Smooth muscle cell (in vitro differentiated cells): ENCODE measurements at regions not wholly inside any gene's neighbourhood (a gene's known extent, or its start where the extent isn't known, plus 50 kb on each side); places are given as distances from the start of the nearest gene placed in this dataset.

Source experiments
- DNase-seq: peaks from one replicate; lab custom pipeline; 2025; ENCODE audit not compliant: unreplicated experiment; lab: John Stamatoyannopoulos, UW
- H2AFZ ChIP-seq: fragments of 200-600 bp; sonication (generic); 2 replicates; pipeline ENCODE4 v1.6.0; 2016; ENCODE audit warnings: antibody characterized with exemption, low read depth, mild to moderate bottlenecking
- H3F3A ChIP-seq: fragments of 200-600 bp; sonication (generic); 2 replicates; pipeline ENCODE4 v1.6.0; 2017; ENCODE audit warnings: antibody characterized with exemption, low read depth
- H3K27ac ChIP-seq: fragments of 200-600 bp; sonication (generic); 2 replicates; pipeline ENCODE4 v1.5.1; 2016; ENCODE audit warnings: low read depth, mild to moderate bottlenecking
- H3K27me3 ChIP-seq: fragments of 200-600 bp; sonication (generic); 2 replicates; pipeline ENCODE4 v1.6.1; 2016; ENCODE audit warnings: low read depth, mild to moderate bottlenecking
- H3K36me3 ChIP-seq: fragments of 200-600 bp; sonication (generic); 2 replicates; pipeline ENCODE4 v1.5.1; 2016; ENCODE audit warnings: low read depth
- H3K4me1 ChIP-seq: fragments of 200-600 bp; sonication (generic); 2 replicates; pipeline ENCODE4 v1.5.1; 2016; ENCODE audit warnings: low read depth
- H3K4me2 ChIP-seq: fragments of 200-600 bp; sonication (generic); 2 replicates; pipeline ENCODE4 v1.6.0; 2016; ENCODE audit warnings: mild to moderate bottlenecking
- H3K4me3 ChIP-seq: fragments of 200-600 bp; sonication (generic); 2 replicates; pipeline ENCODE4 v1.5.1; 2016; ENCODE audit warnings: mild to moderate bottlenecking
- H3K79me2 ChIP-seq: fragments of 200-600 bp; sonication (generic); 2 replicates; pipeline ENCODE4 v1.6.0; 2016; ENCODE audit warnings: low read depth, mild to moderate bottlenecking
- H3K9ac ChIP-seq: fragments of 200-600 bp; sonication (generic); 2 replicates; pipeline ENCODE4 v1.6.0; 2016; ENCODE audit warnings: low read depth
- H3K9me3 ChIP-seq: fragments of 200-600 bp; sonication (generic); replicated peaks from 2 replicates; pipeline ENCODE4 v1.5.1; 2016; ENCODE audit warnings: low read depth
- H4K20me1 ChIP-seq: fragments of 200-600 bp; sonication (generic); 2 replicates; pipeline ENCODE4 v1.6.0; 2016; ENCODE audit warnings: low read depth
- CTCF ChIP-seq: fragments of 200-600 bp; sonication (generic); IDR thresholded peaks from 2 replicates; pipeline ENCODE4 v1.5.1; 2017; ENCODE audit warnings: borderline replicate concordance, mild to moderate bottlenecking, antibody characterized with exemption; ENCODE audit not compliant: insufficient read depth, poor library complexity, severe bottlenecking
- WGBS: methylation state at CpG from one replicate; pipeline ENCODE4 v1.1.7; 2016; ENCODE audit warnings: low lambda C conversion rate; 5-methylcytosine and 5-hydroxymethylcytosine counted together

GRCh38 chr20:46801003-46801702 is 91.7 kb downstream of the SLC2A10 start:
- TF ChIP-seq CTCF, result no peak
- Histone ChIP-seq H3K36me3 (no peaks in the 10 kb centered on the region), H2AFZ (no peak overlapping the region), H3K79me2 (no peaks in the 10 kb centered on the region), H3K9me3 (no peaks in the 10 kb centered on the region), H3K27me3 (peaks cover 19% of the 10 kb centered on the region), H3K27ac (no peak overlapping the region), H3K4me3 (no peak overlapping the region), H3K9ac (no peak overlapping the region), H3K4me1 (no peaks in the 10 kb centered on the region), H4K20me1 (no peaks in the 10 kb centered on the region), H3K4me2 (no peak overlapping the region), H3F3A (no peaks in the 10 kb centered on the region)
- WGBS, result 71% methylated on average over 12 of the region's 12 CpGs
- DNase-seq, result no peak

- no peaks in the 10 kb centered on the region for H3K36me3 ChIP-seq
- H2AFZ ChIP-seq, result no peak overlapping the region
- H3K27ac ChIP-seq, result no peak overlapping the region
- peaks cover 19% of the 10 kb centered on the region for H3K27me3 ChIP-seq
- no peaks in the 10 kb centered on the region for H3F3A ChIP-seq
- H3K9me3 ChIP-seq, result no peaks in the 10 kb centered on the region
- no peaks in the 10 kb centered on the region for H3K79me2 ChIP-seq
- no peaks in the 10 kb centered on the region for H3K4me1 ChIP-seq
- no peak overlapping the region for H3K9ac ChIP-seq
- DNase-seq, result no peak
- no peak overlapping the region for H3K4me3 ChIP-seq
- 58% methylated on average over 5 of the region's 5 CpGs for WGBS
- H4K20me1 ChIP-seq, result no peaks in the 10 kb centered on the region
- H3K4me2 ChIP-seq, result no peak overlapping the region
- TF ChIP-seq CTCF, result no peak
Measured at GRCh38 chr20:46802722-46803121, 91.9 kb upstream of the EYA2 start.

- H3K9ac ChIP-seq, result no peak overlapping the region
- no peak for DNase-seq
- no peak overlapping the region for H2AFZ ChIP-seq
- H3K4me1 ChIP-seq, result no peaks in the 10 kb centered on the region
- no peaks in the 10 kb centered on the region for H3K79me2 ChIP-seq
- H3K27ac ChIP-seq, result no peak overlapping the region
- H3K4me3 ChIP-seq, result no peak overlapping the region
- H4K20me1 ChIP-seq, result no peaks in the 10 kb centered on the region
- no peaks in the 10 kb centered on the region for H3F3A ChIP-seq
- peaks cover 17% of the 10 kb centered on the region for H3K27me3 ChIP-seq
- no peak overlapping the region for H3K4me2 ChIP-seq
- WGBS, result 92% methylated on average over 12 of the region's 12 CpGs
- TF ChIP-seq CTCF, result no peak
- H3K9me3 ChIP-seq, result no peaks in the 10 kb centered on the region
- H3K36me3 ChIP-seq, result no peaks in the 10 kb centered on the region
Measured at GRCh38 chr20:46803123-46804020, 91.3 kb upstream of the EYA2 start.
